Right atrium auricular region (tissue), 2 donors: ENCODE measurements at regions not wholly inside any gene's neighbourhood (a gene's known extent, or its start where the extent isn't known, plus 50 kb on each side); places are given as distances from the start of the nearest gene placed in this dataset.
"Not testable (repeated sequence)": the region's sequence is repeated elsewhere in the genome, so short reads cannot be mapped to it uniquely, and the experiment has no call there.

Experiments
- DNase-seq: peaks from one replicate; pipeline ENCODE4 v3.0.0-alpha.2; 2019; ENCODE audit warnings: low spot score
- H3K27ac ChIP-seq, 2 donors: fragments of 200-600 bp; sonication (generic); 1 replicate in 1 of 2; 2 replicates in 1 of 2; pipeline ENCODE4 v1.5.1; 2016 to 2019
- H3K27me3 ChIP-seq, 2 donors: fragments of 200-600 bp; sonication (generic); one replicate each; pipeline versions ENCODE4 v1.5.1 to v1.6.0; 2017 to 2019
- H3K36me3 ChIP-seq: fragments of 200-600 bp; sonication (generic); one replicate; pipeline ENCODE4 v1.5.1; 2016
- H3K4me1 ChIP-seq, 2 donors: fragments of 200-600 bp; sonication (generic); one replicate each; pipeline versions ENCODE4 v1.5.1 to v1.6.0; 2017 to 2019
- H3K4me3 ChIP-seq, 2 donors: fragments of 200-600 bp; sonication (generic); 1 replicate in 1 of 2; 2 replicates in 1 of 2; pipeline ENCODE4 v1.5.1; 2017 to 2019; ENCODE audit warnings: mild to moderate bottlenecking in 1 of 2, moderate library complexity in 1 of 2
- H3K9me3 ChIP-seq, 2 donors: fragments of 200-600 bp; sonication (generic); one replicate each; pipeline ENCODE4 v1.5.1; 2019
- CTCF ChIP-seq, 2 donors: fragments of 200-600 bp; sonication (generic); IDR thresholded peaks; one replicate each; pipeline ENCODE4 v1.5.1; 2019; ENCODE audit warnings: antibody characterized with exemption in 2 of 2

GRCh38 chr14:49105512-49105911 is 480.7 kb downstream of the RPS29 start:
- no peak for TF ChIP-seq CTCF (IDR thresholded peaks at IDR 0.05)
- Histone ChIP-seq H3K4me1 (no peaks in the 10 kb centered on the region), H3K9me3 (no peaks in the 10 kb centered on the region), H3K36me3 (no peaks in the 10 kb centered on the region), H3K27me3 (no peaks in the 10 kb centered on the region), H3K4me3 (no peak overlapping the region), H3K27ac (no peak overlapping the region)
- DNase-seq = no peak

GRCh38 chr14:49092345-49092744 is 493.8 kb downstream of the RPS29 start:
- H3K4me3 ChIP-seq = no peak overlapping the region
- DNase-seq = no peak
- no peak for TF ChIP-seq CTCF (IDR thresholded peaks at IDR 0.05)
- no peaks in the 10 kb centered on the region for H3K27me3 ChIP-seq
- H3K27ac ChIP-seq = no peak overlapping the region
- no peaks in the 10 kb centered on the region for H3K9me3 ChIP-seq
- H3K4me1 ChIP-seq = no peaks in the 10 kb centered on the region
- no peaks in the 10 kb centered on the region for H3K36me3 ChIP-seq

DNA sequence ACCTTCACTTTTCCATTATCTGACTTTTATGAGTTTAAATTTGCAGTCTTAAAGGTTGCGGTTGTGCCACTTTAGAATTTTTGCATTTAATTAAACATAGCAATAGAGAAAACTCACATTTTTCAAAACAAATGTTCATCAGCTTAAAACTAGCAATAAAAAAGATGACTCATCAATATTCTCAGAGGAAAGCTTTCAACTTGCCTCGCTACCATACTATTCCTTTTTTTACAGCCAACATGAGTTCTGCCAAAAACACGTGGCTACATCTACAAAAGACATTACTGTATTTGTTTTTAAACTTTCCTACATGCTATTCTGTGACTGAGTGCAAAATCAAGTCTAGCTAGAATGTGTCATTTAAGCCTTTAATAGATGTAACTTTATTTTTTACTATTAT is 497.1 kb downstream of the RPS29 start:
- Histone ChIP-seq H3K36me3 (no peaks in the 10 kb centered on the region), H3K4me3 (no peak overlapping the region), H3K9me3 (no peaks in the 10 kb centered on the region), H3K27me3 (no peaks in the 10 kb centered on the region), H3K4me1 (no peaks in the 10 kb centered on the region), H3K27ac (no peak overlapping the region)
- DNase-seq = no peak
- no peak for TF ChIP-seq CTCF (IDR thresholded peaks at IDR 0.05)

GRCh38 chr14:49073292-49073691 is 512.9 kb downstream of the RPS29 start:
- H3K9me3 ChIP-seq, H3K27ac ChIP-seq, H3K4me3 ChIP-seq, H3K36me3 ChIP-seq, DNase-seq, H3K27me3 ChIP-seq, H3K4me1 ChIP-seq: not testable (repeated sequence)

DNA sequence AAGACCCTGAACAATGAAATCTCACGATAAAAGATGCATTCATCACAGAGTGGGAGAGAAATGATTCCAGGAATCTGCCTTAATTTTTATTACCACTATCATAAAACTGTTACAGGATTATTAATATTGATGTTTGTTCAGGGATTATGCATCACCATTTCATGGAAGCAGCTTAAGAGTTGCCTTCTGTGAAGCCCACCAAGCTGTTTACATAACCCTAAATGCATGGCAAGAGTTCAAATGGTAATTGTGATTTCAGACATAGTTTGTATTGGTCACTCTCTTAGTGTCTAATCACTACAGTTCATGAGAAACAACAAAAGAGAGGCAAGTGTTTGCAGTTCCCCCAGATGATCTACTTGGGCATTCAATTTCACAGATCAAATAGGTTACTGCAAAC is 527.7 kb downstream of the RPS29 start:
- Histone ChIP-seq H3K9me3 (no peaks in the 10 kb centered on the region), H3K4me1 (no peaks in the 10 kb centered on the region), H3K36me3 (no peaks in the 10 kb centered on the region), H3K27ac (no peak overlapping the region), H3K27me3 (no peaks in the 10 kb centered on the region), H3K4me3 (no peak overlapping the region)
- no peak for DNase-seq
- no peak for TF ChIP-seq CTCF (IDR thresholded peaks at IDR 0.05)

- DNase-seq = no peak
- H3K4me3 ChIP-seq = no peak overlapping the region
Observed at GRCh38 chr14:49057838-49058510, 528.2 kb downstream of the RPS29 start.

More at GRCh38 chr14:49057838-49058510, 528.2 kb downstream of the RPS29 start:
- Histone ChIP-seq H3K9me3 (no peaks in the 10 kb centered on the region), H3K36me3 (no peaks in the 10 kb centered on the region), H3K27ac (no peak overlapping the region), H3K27me3 (no peaks in the 10 kb centered on the region), H3K4me1 (no peaks in the 10 kb centered on the region)
- no peak for TF ChIP-seq CTCF (IDR thresholded peaks at IDR 0.05)
